ENCODE measurements at regions not wholly inside any gene's neighbourhood (a gene's known extent, or its start where the extent isn't known, plus 50 kb on each side); places are given as distances from the start of the nearest gene placed in this dataset.

GRCh38 chr15:38072007-38072347, 137.5 kb downstream of the TMCO5A start:
- no peak for TF ChIP-seq CTCF (conservative IDR thresholded peaks at IDR 0.05; ENCODE audit: low read depth, low read length)
- DNase-seq (ENCODE audit: low read depth), result no peak
- peak overlapping the region; percentile 68 for H3K4me3 ChIP-seq (ENCODE audit: low read depth, low read length)

- peak; percentile 37 for TF ChIP-seq CTCF (conservative IDR thresholded peaks at IDR 0.05; ENCODE audit: low read depth, low read length)
- no peak for DNase-seq (ENCODE audit: low read depth)
These were observed 138.1 kb downstream of the TMCO5A start for GRCh38 chr15:38072348-38073177.

GRCh38 chr15:38073178-38073946, 138.9 kb downstream of the TMCO5A start:
- peak overlapping the region; percentile 68 for H3K4me3 ChIP-seq (ENCODE audit: low read depth, low read length)
- TF ChIP-seq CTCF (conservative IDR thresholded peaks at IDR 0.05; ENCODE audit: low read depth, low read length), result no peak
- DNase-seq (ENCODE audit: low read depth), result no peak

More at GRCh38 chr15:38072348-38073177, 138.1 kb downstream of the TMCO5A start:
- peak overlapping the region; percentile 68 for H3K4me3 ChIP-seq (ENCODE audit: low read depth, low read length)

- no peak for TF ChIP-seq CTCF (conservative IDR thresholded peaks at IDR 0.05; ENCODE audit: low read depth, low read length)
- H3K4me3 ChIP-seq (ENCODE audit: low read depth, low read length), result no peak overlapping the region
- DNase-seq (ENCODE audit: low read depth), result no peak
These were observed 139.6 kb downstream of the TMCO5A start for GRCh38 chr15:38074029-38074428.

GRCh38 chr15:38075466-38075865, 141.0 kb downstream of the TMCO5A start:
- TF ChIP-seq CTCF (conservative IDR thresholded peaks at IDR 0.05; ENCODE audit: low read depth, low read length), result no peak
- no peak for DNase-seq (ENCODE audit: low read depth)
- no peak overlapping the region for H3K4me3 ChIP-seq (ENCODE audit: low read depth, low read length)

GRCh38 chr15:38076786-38077185, 142.3 kb downstream of the TMCO5A start:
- DNase-seq (ENCODE audit: low read depth), result no peak
- no peak for TF ChIP-seq CTCF (conservative IDR thresholded peaks at IDR 0.05; ENCODE audit: low read depth, low read length)
- H3K4me3 ChIP-seq (ENCODE audit: low read depth, low read length), result no peak overlapping the region

All from epithelial cell of proximal tubule (primary cell).